BJ (cell line): ENCODE measurements at regions not wholly inside any gene's neighbourhood (a gene's known extent, or its start where the extent isn't known, plus 50 kb on each side); places are given as distances from the start of the nearest gene placed in this dataset. TPM values are rescaled to one million over a fixed set of nuclear protein-coding genes. Genes with fewer than 3 reads are reported as not detected.

Experiments
- CTCF ChIA-PET: fragments of 350-600 bp; formaldehyde crosslinking; extraction: SDS; loops from one replicate; lab custom pipeline; 2021; ENCODE audit warnings: antibody characterized with exemption, inconsistent platforms; lab: Yijun Ruan, JAX
- POLR2A ChIA-PET: fragments of 300-600 bp; sonication (Branson Sonifier 250); formaldehyde crosslinking; extraction: SDS; loops from one replicate; lab custom pipeline; 2021; ENCODE audit warnings: antibody characterized with exemption; lab: Charles Lee
- DNase-seq: peaks from one replicate; pipeline ENCODE4 v3.0.0-alpha.2; 2011; ENCODE audit warnings: low read depth
- H3K27me3 ChIP-seq: 2 replicates; pipeline ENCODE4 v1.6.0; 2011; ENCODE audit warnings: low read length; ENCODE audit not compliant: control insufficient read depth, insufficient read depth
- H3K36me3 ChIP-seq: 2 replicates; pipeline ENCODE4 v1.5.1; 2011; ENCODE audit warnings: low read length; ENCODE audit not compliant: control insufficient read depth, insufficient read depth
- H3K4me3 ChIP-seq: 2 replicates; pipeline ENCODE4 v1.5.1; 2011; ENCODE audit warnings: low read depth, mild to moderate bottlenecking, control low read depth, low read length
- CTCF ChIP-seq: IDR thresholded peaks from 2 replicates; pipeline ENCODE4 v1.5.1; 2011; ENCODE audit warnings: low read depth, mild to moderate bottlenecking, control low read depth, inconsistent platforms, low read length, moderate library complexity; ENCODE audit not compliant: insufficient read depth
- small RNA-seq: library from RNA; depleted of rRNA; stranded (forward); fragments of <200 nt; gene quantifications from one replicate; pipeline ENCODE3, GENCODE V24; 2012; ENCODE audit warnings: low replicate concordance, low read depth; ENCODE audit not compliant: insufficient read length

DNA sequence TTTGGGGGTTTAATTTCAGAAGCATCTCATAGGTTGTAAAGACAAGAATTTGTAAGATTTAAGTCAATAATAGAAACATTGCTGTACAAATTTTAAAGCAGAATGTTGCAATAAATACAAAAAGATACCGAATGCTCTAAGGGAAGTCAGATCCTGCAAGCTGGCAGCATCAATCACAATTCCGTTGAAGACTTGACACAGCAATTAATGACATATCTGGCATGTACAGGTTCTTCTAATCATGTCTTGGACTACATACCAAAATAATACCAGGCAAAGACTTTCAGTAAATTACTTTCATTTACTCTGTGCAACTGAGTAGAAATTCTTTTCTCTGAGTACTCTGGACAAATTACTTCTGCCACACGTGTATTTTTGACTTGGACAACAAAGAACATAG is 54.0 kb upstream of the CDIN1 start:
- Histone ChIP-seq H3K36me3 (no peaks in the 10 kb centered on the region), H3K27me3 (no peaks in the 10 kb centered on the region), H3K4me3 (no peak overlapping the region)
- no peak for DNase-seq
- TF ChIP-seq CTCF, result no peak
- POLR2A ChIA-PET, result no interaction called here
- CTCF ChIA-PET, result no interaction called here

DNA sequence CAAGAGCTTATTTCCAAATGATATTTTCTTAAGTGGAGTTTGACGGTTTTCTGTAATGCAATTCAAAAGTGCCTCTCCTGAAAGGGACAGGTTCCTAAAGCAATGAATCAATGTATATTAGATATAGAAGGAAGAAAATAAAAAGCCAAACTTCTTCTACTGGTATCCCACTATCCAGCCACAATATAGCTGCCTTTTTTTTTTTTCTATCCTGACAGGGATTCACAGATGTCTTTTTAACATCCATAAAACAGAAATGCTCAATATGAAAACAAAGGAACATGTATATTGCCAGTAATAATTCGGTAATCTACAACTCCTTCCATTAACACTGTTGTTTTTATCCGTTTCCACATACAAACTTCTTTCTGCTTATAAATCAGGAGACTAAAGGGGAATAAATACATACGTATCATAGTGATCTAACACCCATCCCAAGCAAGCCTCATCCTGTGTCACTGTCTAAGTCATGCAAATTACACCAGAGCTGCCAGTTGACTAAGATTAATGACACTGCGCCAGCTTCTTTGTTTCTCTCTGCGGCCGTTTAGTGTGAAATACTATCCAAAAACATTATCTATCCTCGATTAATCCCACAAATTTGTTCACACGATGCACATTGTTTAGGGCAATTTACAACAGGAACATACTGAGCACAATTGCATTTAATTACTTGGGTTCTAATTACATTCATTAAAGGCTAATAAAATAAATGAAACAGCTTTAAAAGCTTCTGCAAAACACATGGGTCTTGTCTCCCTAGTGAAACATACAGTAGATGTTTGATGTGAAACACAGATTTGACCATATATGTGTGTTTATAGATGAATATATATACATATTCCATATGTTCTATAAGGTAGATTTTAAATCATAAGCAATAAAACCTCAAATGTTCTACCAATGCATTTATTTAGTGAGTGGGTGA is 51.9 kb upstream of the CDIN1 start:
- no peak for DNase-seq
- no peak for TF ChIP-seq CTCF
- H3K27me3 ChIP-seq, result no peaks in the 10 kb centered on the region
- POLR2A ChIA-PET, result no interaction called here
- CTCF ChIA-PET, result interaction anchor here (1.3 to 1.5 kb wide), 2 partner anchors 8 to 22 kb away, joined by 4 to 5 read pairs; no protein-coding TSS in a partner anchor
- H3K4me3 ChIP-seq, result no peak overlapping the region
- H3K36me3 ChIP-seq, result no peaks in the 10 kb centered on the region

GRCh38 chr15:36529296-36530011 is 50.0 kb upstream of the CDIN1 start:
- POLR2A ChIA-PET, result no interaction called here
- DNase-seq, result peak; percentile 2
- CTCF ChIA-PET, result no interaction called here
- TF ChIP-seq CTCF, result no peak
- no peaks in the 10 kb centered on the region for H3K27me3 ChIP-seq
- H3K36me3 ChIP-seq, result no peaks in the 10 kb centered on the region
- no peak overlapping the region for H3K4me3 ChIP-seq

Small RNA genes in the stretch of these regions (small RNA-seq; reads per million reads assigned to genes)
- not detected for gene AC068867.1
- 1.7 reads per million for gene MIR4510
